Fibroblast of upper back skin (primary cell): ENCODE measurements at regions not wholly inside any gene's neighbourhood (a gene's known extent, or its start where the extent isn't known, plus 50 kb on each side); places are given as distances from the start of the nearest gene placed in this dataset.

ENCODE experiments used
- DNase-seq: peaks from one replicate; pipeline ENCODE4 v3.0.0-alpha.2; 2013

DNA sequence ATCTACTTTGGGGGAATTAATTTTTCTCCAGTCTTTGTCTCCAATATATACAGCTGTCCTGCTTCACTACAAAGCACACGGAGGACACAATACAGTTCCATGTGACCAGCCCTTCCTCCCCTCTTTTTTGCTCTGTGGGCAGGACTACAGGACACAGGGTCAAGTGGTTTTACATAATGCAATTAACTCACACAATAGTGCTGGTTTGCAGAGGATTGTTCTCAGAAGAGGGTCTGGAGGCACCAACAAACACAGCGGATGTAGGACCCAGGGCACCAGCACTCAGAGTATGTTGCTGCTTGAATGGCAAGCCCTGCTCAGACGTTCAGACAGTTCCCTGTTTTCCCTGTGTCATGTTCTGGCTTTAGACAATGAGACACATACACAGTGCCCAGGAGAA, 52.0 kb upstream of the NPTX2 start:
- DNase-seq, result no peak

DNA sequence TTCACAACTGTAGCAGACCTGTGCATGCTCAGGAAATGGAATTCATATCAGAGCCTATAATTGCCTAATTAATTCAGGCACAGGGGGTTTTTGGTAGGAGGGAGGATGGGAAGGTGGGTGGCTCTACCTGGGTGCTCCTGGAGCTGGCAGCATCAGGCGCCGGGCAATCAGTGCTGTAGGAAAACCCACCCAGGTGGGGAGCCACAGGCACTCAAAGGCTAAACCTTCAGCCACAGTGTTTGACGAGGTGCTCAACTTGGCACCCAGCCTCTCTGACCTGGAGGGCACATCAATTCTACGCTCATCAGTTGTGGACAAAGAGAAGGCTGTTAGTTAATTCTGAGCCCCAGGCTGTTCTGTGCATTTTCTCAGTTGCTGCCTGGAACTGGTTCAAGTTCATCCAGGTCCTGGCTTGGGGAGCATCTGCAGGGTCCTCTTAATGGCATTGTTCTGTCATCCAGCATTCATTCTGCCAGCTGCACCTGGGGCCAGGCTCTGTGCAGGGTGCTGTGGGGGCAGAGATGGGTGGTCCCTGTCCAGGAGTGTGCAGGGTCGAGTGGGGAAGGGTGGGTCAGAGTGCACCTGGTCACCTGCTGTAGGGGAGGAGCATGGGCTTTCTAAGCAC, 54.1 kb upstream of the NPTX2 start:
- no peak for DNase-seq

DNA sequence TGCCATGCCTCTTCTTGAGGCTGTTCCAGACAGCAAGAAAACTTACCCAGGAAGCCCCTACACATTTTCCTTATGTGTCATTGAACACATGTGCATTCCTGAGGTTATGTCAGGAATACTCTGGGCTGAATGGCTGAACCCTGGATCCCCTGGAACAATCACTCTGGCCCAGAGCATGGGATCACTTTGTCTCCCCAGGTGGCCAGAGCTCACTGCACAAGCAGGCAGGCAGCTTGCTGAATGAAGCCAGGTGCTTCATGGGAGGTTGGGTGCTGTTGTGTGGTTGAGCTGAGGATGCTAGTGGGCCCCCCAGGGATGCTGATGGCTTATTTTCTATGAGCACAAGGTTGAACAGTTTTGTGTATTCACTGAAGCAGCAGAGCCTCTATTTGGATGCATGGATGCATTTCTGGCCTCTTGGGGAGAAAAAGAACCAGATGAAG, 54.7 kb upstream of the NPTX2 start:
- peak; percentile 53 for DNase-seq

DNA sequence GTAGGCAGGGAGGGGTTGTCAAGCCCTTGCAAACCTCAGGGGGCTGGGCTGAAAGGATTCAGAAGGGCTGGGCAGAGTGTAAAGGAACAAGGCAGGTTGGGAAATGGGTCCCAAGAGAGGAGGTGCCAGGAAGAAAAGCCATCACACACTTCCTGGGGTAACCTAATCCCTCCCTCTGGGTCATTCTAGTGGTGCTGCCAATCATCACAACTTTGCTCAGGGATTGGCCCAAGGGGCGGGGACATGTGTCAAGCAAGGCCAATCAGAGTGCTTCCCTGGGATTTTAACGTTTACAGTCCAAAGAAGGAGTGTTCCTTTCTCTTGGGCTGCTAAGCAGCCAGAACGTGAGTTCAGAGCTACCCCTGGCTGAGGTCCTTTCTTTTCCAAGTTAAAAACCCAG, 57.1 kb upstream of the NPTX2 start:
- DNase-seq, result no peak

DNA sequence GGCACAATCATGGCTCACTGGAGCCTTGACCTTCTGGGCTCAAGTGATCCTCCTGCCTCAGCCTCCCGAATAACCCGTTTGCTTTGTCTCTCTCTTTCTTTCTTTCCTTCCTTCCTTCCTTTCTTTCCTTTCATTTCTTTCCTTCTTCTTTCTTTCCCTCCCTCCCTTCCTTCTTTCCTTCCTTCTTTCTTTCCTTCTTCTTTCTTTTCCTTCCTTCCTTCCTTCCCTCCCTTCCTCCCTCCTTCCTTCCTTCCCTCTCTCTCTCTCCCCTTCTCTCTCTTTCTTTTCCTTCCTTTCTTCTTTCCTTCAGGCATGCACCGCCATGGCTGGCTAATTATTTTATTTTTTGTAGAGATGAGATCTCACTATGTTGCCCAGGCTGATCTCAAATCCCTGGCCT, 57.9 kb upstream of the NPTX2 start:
- no peak for DNase-seq

DNA sequence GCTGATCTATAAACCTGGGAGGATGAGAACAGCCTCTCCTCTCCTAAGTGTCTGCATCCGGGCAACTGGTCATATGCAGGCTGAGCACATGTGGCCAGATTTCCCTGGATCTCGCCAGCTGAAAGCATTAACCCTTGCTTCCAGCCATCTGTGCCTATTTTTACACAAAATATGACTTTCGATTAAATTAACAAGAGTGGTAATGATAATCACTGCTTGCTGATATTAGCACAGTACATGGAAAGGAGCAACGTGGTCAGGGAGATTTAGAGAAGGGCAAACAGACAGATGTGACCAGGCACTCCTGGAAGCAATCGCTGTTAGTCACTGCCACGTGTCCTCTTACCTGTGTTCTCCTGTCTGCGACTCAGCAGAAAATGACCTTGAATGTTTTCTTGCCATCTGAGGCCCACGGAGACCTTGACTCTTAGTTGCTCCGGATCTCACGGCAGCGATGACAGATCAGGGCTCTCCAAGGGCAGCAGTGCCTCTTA, 59.5 kb upstream of the NPTX2 start:
- no peak for DNase-seq

DNA sequence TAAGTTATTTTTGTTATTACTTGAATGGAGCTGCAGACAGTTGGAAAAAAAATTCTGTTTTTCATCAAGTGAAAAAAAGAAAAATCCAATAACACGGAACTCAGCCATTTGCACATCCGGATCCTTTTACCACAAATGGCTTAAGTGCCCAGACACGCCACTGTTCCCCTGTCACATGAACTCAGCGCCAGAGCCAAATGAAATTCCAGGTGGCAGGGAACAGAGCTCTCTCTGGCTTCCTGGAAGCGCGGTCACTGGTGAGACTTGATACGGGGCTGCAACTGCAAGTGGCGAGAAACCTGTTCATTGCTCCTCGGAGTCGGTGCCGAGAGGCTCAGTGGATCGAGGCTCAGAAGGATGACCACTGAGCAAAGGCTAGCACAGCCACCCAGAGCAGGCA, 60.8 kb upstream of the NPTX2 start:
- no peak for DNase-seq

DNA sequence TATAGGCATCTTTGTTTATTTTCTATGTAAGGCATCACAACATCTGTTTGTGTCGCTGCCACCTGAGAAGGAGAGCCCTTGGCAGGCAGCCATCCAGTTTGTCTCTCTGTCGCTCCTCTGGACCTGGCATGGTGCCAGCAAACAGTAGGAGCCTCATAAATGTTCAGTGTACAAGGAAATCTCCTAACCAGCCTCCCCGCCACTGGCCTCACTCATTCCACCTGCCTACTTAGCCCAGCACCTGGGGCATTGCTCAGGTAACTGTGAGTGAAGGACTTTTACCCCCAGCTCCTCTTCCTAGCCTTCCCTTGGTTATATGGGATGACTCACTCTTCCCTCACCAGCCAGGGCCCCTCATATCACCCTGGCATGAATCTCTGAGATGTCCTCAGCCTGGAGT, 61.7 kb upstream of the NPTX2 start:
- DNase-seq, result no peak

DNA sequence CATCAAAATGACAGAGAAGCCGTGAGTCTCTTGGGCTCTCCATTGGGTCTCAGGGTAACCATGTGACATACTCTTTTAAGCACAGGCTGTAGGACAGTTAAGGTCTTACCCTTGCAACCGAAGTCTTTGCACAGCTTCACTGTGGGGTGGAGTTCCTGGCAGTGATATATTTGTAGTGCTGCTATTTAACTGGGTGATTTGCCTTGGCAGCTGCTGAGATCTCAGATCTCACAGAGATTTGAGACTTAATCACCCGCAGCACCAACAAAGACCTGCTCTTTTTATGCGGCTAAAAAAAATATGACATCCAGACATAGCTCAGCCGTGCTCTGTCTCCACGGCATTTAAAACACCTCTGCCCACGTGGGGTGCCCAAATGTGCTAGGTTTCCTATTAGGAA, 63.4 kb upstream of the NPTX2 start:
- no peak for DNase-seq

DNA sequence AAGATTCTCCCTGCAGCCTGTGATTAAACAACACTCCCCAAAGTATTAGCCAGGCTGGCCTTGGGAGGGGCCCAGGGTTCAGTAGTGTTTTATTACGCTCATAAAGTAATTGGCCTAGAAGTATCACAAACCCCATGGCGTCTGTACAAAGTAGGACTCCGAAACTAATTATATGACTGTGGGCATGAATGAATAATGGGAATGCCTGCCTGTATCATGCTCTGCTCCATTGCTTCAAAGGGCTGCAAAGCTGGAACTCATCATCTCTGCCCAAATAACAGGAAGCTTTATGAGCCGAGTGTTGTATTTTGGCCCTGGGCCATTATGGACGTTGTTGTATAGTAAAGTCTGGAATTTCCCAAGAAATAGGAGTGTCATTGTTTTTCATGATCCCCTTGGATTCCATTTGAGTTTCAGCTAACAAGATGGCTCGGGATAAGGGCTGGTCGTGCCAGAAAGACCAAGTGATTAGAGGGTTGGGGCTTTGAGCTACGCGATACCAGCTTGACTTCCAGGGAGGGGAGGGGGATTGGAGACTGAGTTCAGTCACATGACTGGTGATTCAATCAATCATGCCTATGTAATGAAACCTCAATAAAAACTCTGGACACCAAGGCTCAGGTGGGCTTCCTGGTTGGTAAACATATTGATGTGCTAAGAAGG, 65.3 kb upstream of the NPTX2 start:
- DNase-seq, result no peak

DNA sequence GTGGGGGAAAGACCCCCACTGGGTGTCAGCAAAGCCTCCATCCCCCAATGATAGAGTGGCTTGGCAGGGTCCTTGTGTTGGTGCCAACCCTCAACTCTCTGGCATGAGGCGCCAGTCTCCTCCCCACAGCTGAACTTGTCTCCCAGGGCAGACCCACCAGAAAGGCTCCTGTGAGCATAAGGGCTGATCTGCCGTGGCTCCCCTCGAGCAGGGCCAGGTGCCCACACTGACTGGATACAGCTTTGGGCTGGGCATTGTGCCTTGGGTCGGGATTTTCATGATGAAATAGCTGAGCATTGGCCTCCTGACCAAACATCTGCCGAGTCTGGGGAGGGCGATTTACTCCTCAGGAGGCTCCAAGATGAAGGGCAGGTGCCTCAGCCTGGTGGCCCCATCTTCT, 68.1 kb upstream of the NPTX2 start:
- DNase-seq, result no peak

DNA sequence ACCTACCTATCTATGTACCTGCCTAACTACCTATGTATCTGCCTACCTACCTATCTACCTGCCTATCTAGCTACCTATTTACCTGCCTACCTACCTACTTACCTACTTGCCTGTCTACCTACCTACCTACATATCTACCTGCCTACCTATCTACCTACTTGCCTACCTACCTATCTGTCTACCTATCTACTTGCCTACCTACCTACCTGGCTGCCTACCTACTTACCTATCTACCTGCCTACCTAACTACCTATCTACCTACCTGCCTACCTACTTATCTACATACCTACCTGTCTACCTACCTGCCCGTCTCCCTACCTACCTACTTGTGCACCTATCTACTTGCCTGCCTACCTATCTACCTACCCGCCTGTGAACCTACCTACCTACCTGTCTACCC, 68.7 kb upstream of the NPTX2 start:
- no peak for DNase-seq

DNA sequence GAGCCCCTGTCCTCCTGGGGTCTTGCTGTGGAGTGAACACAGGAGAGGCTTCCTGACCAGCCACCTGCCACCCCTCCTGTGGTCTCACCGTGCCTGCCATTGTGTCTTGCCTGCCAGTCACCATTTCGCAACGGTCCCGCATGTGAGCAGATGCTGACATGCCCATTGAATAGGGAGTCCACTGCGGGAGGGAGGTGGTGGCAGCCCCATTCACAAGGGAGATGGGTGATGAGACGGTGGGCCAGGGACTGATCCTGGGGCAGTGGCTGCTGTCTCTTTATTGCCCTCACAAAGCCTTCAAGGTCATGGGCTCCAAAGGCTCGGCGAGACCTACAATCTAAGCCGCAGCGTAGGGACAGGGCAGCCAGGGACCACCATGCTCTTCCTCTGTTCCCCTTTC, 76.0 kb upstream of the NPTX2 start:
- no peak for DNase-seq

DNA sequence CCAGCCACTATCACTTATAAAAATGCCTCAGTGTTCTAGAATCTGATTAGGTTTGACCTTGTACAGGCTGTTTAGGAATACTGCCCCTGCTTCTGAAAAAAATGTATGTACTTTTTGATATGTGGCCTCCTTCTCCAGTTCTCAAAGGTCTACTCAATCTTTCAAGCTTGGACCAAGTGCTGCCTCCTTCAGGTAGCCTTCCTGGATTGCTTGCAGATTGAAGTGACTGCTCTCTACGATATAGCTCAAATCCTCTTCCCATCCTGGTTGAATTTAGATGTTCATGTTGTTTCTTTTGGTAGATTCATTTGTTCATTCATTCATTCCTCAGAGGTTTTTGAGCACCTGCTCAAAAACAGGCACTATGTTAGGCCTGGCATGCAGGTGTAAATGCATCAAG, 77.2 kb upstream of the NPTX2 start:
- DNase-seq, result no peak

DNA sequence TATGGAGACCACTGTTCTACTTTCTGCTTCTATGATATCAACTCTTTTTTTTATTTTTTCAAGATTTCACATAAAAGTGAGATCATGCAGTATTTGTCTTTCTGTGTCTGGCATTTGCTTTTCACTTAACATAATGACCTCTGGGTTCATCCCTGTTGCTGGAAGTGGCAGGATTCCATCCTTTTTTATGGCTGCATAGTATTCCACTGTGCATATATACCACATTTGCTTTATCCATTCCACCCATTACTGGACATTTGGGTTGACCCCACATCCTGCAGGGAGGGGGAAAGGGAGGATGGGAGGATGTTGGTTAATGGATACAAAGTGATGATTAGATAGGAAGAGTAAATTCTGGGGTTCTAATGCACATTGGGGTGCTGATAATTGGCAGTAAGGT, 80.3 kb upstream of the NPTX2 start:
- no peak for DNase-seq

DNA sequence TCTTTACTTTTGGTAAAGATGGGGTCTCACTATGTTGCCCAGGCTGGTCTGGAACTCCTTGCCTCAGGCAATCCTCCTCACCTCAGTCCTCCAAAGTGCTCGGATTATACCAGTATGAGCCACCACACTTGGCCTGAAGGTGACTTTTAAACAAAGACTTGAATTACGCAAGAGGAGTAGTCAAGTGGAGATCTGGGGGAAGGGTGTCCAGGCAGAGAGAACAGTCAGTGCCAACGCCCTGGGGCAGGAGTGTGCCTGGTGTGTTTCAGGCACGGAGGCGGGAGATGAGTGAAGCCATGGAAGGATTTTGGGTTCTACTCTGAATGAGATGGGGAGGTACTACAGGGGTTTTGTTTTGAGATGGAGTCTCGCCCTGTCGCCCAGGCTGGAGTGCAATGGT, 82.6 kb upstream of the NPTX2 start:
- no peak for DNase-seq

DNA sequence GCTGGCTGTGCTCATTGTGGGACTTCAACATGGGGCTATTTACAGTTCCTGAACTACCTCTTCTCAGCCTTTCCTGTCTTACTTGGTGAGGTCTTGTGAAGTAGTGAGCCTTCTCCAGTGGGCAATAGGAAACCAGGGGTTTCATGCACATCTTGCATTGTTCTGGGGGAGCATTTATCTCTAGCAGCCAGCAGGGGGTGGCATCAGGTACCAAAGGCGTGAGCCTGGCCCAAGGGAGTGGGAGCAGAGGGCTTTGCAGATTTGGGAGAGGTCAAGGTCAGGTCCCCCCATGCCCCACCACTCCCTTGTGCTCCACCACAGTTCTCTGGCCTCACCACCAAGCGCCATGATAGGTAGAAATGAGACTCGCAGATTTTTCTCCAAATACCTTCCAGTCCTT, 85.4 kb upstream of the NPTX2 start:
- DNase-seq, result no peak

DNA sequence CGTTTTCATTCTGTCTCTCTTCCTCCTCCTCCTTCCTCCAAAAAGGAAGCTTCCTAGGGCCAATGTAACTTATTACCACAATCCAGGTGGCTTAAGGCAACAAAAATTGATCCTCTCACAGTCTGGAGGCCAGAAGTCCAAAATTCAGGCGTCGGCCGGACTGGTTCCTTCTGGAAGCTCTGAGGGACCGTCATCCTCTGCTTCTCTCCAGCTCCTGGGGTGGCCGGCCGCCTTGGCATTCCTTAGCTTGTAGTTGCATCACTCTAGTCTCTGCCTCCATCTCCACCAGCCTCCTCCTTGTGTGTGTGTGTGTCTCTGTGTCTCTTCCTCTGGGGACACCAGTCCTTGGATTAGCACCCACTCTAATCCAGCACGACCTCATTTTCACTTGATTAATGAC, 89.0 kb upstream of the NPTX2 start:
- DNase-seq, result no peak

DNA sequence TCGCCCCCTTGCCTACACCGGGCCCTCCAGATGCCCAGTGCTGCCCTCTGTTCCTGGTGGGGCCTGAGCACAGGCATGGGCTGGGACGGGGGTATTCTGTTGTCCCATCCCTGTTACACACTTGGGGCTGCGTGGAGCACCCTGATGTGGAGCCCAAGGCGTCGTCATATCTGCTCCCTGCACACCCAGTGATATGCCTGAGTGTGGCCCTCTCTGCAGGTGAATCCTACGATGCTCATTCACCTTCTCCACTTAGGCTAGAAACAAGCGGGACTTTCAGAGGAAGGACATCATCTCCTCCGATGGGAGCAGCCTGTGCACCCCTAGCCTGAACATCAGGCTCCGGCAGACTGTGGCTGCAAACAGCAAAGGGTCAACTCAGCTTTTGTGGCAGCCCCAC, 91.0 kb upstream of the NPTX2 start:
- DNase-seq, result no peak

DNA sequence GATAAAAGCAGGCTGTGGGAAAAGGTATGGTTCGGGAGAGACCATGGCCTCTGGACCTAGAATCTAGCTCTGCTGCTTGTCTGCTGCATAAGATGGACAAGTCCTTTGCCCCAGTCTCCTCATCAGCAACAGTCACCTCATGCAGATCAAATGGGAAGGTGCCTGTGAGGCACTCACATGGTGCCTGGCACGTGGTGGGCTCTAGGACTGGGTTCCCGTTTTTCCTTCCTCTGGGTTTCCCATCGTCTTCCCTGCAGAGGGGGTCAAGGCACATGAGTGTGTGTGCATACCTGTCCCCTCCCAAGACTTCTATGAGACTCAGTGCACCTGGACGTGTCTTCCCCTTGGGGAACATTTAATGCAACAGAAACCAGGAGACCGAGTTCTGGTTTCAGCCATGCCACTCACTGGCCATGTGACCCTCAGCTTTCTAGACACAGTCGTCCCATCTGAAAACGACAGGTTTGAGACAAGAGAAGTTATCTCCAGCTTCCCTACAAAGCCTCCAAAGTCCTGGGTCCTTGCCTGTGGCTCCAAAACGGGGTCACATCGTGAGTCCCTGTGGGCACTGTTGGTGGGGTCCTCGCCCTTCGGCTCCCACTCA, 95.9 kb upstream of the NPTX2 start:
- DNase-seq, result no peak

DNA sequence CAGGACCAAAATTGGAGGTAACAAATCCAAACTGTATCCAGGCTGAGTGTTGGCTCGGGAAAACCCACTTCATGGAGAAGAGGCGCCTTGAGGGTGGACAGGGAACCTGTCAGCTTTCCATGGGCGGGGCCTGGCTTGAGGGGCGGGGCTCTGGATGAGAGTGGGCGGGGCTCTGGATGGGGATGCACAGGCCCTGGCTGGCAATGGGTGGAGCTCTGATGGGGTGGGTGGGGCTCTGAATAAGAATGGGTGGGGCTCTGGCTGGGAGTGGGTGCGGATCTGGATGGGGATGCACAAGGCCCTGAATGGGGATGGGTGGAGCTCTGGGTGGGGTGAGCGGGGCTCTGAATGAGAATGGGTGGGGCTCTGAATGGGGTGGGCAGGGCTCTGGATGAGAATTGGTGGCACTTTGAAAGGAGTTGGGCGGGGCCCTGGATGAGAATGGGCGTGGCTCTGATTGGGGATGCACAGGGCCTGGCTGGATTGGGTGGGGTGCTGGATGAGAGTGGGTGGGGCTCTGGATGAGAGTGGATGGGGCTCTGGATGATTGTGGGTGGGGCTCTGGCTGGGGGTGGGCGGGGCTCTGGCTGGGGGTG, 96.6 kb upstream of the NPTX2 start:
- DNase-seq, result no peak

DNA sequence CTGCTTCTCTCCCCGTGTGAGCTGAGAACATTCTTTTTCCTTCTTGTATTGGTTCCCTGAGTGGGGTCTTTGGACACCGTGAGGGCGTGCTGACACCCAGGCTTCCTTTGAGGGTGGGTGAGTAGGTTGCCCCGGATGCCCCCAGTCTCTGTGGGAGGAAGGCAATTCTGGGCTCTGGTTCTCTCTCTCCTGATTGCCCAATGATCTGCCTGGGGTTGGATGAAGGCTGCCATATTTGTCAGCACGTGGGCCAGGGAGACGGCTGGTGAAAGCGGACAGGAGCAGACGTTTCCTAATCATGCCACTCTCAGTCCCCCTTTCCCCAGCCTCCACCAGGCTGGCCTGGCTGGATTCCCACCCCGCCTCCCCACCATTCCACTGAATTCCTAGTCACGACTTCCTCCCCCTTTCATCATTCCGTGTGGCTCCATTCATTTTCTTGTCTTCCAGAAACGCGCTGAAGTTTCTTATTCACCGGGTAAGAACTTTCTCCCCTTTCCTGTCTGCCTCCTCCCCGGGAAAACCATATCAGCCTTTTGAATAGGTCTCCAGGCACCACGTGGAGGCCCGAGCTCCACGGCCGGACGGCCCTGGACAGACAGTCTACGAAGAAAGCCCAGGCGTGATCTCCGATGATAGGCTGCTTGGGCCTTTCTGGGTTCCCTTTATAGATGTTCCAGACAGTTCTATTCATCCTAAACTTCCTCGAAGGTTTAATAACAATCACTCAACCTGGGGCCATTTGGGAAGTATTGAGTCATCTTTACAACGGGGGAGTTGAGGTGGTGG, 98.7 kb upstream of the NPTX2 start:
- no peak for DNase-seq

DNA sequence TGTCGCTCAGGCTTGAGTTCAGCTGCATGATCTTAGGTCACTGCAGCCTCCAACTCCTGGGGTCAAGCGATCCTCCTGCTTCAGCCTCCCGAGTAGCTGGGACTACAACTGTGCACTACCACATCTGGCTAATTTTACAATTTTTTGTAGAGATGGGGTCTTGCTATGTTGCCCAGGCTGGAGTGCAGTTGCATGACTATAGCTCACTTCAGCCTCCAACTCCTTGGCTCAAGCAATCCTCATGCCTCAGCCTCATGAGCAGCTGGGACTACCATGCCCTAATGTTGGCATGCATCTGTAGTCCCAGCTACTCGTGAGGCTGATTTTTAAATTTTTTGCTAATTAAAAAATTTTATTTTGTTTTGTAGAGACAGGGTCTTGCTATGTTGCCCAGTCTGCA, 101.9 kb upstream of the NPTX2 start:
- no peak for DNase-seq
